Adrenal gland (tissue), 9 donors: ENCODE measurements at regions not wholly inside any gene's neighbourhood (a gene's known extent, or its start where the extent isn't known, plus 50 kb on each side); places are given as distances from the start of the nearest gene placed in this dataset.

Source experiments
- DNase-seq, 7 donors: peaks; one replicate each; pipeline ENCODE4 v3.0.0-alpha.2; 2019 to 2020
- H3K27ac ChIP-seq, 5 donors: fragments of 200-600 bp; sonication (generic) in 4 of 5; 1 replicate in 3 of 5; 2 replicates in 2 of 5; pipeline versions ENCODE4 v1.5.1 to v1.8.0; 2016 to 2020; ENCODE audit warnings: mild to moderate bottlenecking in 1 of 5
- H3K27me3 ChIP-seq: fragments of 200-600 bp; 2 replicates; pipeline ENCODE4 v1.8.0; 2021
- H3K36me3 ChIP-seq, 2 donors: fragments of 200-600 bp; replicated peaks in 1 of 2; 1 replicate in 1 of 2; 2 replicates in 1 of 2; pipeline versions ENCODE4 v1.5.1 to v1.8.0; 2018 to 2022
- H3K4me1 ChIP-seq, 2 donors: fragments of 200-600 bp; replicated peaks in 1 of 2; 1 replicate in 1 of 2; 2 replicates in 1 of 2; pipeline versions ENCODE4 v1.5.1 to v1.8.0; 2018 to 2021
- H3K4me3 ChIP-seq, 4 donors: fragments of 200-600 bp; sonication (generic) in 3 of 4; one replicate each; pipeline ENCODE4 v1.5.1; 2016 to 2018
- H3K9me3 ChIP-seq, 3 donors: fragments of 200-600 bp; sonication (generic) in 1 of 3; replicated peaks in 1 of 3; 1 replicate in 2 of 3; 2 replicates in 1 of 3; pipeline versions ENCODE4 v1.5.1 to v1.8.0; 2016 to 2021
- POLR2A ChIP-seq, 2 donors: fragments of 450-650 bp; IDR thresholded peaks; one replicate each; pipeline ENCODE4 v1.6.1; 2017; ENCODE audit warnings: antibody characterized with exemption in 2 of 2, mild to moderate bottlenecking in 2 of 2, moderate library complexity in 1 of 2
- WGBS, 4 donors: extraction: QIAGEN DNeasy Blood & Tissue Kit in 2 of 4; methylation state at CpG; one replicate each; pipeline versions ENCODE4 v1.1.5 to v1.1.7; 2013 to 2017; 5-methylcytosine and 5-hydroxymethylcytosine counted together
- intact Hi-C, 2 donors: fragments of 100-400 bp; cut with DNase I; formaldehyde crosslinking; loops; one replicate each; pipeline versions ENCODE4 v1.14.1 to v1.15.0; 2022 to 2023
- TF ChIP-seq, protein P1 (sequence below), 6 experiments: fragments of 450-650 bp in 4 of 6; fragments of 200-600 bp in 2 of 6; sonication (generic) in 1 of 6; IDR thresholded peaks; 1 replicate in 5 of 6; 2 replicates in 1 of 6; pipeline versions ENCODE4 v1.5.1 to v1.8.0; 2016 to 2021; ENCODE audit warnings: antibody characterized with exemption in 6 of 6, mild to moderate bottlenecking in 2 of 6, moderate library complexity in 1 of 6
- donor health status: healthy with polysubstance abuse.
- donor health status: Bipolar disorder and iron deficiency.
- donor health status: DM: yes; HTN: yes; CAD: no.
- donor health status: DM: no; HTN: no; CAD: no.
- donor health status: DM: no; HTN: no; CAD: no.

DNA sequence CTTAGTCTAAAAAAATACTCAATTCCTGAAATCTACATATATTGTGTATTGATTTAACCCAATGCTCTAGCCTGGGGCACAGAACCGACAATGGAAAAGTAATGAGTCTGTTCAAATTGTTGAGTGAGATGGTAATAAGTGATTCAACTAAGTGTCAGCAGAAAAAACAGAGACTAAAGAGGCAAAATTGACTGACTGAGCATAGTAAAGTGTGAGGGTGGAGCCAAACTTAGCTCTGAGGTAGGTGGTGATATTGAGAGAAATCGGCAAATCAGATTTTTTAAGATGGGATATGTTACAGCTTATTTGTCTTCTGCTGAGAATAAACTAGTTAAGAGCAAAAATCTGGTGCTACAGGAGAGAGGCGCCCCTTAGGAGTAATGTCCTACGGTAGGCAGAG lies 764.0 kb upstream of the LRRN3 start:
- no peak overlapping the region for H3K27ac ChIP-seq
- H3K9me3 ChIP-seq, result no peaks in the 10 kb centered on the region
- intact Hi-C loops, result no loop called here
- no peaks in the 10 kb centered on the region for H3K36me3 ChIP-seq
- TF ChIP-seq, protein P1, sequence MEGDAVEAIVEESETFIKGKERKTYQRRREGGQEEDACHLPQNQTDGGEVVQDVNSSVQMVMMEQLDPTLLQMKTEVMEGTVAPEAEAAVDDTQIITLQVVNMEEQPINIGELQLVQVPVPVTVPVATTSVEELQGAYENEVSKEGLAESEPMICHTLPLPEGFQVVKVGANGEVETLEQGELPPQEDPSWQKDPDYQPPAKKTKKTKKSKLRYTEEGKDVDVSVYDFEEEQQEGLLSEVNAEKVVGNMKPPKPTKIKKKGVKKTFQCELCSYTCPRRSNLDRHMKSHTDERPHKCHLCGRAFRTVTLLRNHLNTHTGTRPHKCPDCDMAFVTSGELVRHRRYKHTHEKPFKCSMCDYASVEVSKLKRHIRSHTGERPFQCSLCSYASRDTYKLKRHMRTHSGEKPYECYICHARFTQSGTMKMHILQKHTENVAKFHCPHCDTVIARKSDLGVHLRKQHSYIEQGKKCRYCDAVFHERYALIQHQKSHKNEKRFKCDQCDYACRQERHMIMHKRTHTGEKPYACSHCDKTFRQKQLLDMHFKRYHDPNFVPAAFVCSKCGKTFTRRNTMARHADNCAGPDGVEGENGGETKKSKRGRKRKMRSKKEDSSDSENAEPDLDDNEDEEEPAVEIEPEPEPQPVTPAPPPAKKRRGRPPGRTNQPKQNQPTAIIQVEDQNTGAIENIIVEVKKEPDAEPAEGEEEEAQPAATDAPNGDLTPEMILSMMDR (IDR thresholded peaks at IDR 0.05), result no peak
- TF ChIP-seq POLR2A (IDR thresholded peaks at IDR 0.05), result no peak
- no peaks in the 10 kb centered on the region for H3K4me1 ChIP-seq
- DNase-seq, result no peak
- H3K27me3 ChIP-seq, result no peaks in the 10 kb centered on the region
- 88 to 95% (median 94%) methylated on average over 4 of the region's 4 CpGs for WGBS, 4 donors
- no peak overlapping the region for H3K4me3 ChIP-seq

DNA sequence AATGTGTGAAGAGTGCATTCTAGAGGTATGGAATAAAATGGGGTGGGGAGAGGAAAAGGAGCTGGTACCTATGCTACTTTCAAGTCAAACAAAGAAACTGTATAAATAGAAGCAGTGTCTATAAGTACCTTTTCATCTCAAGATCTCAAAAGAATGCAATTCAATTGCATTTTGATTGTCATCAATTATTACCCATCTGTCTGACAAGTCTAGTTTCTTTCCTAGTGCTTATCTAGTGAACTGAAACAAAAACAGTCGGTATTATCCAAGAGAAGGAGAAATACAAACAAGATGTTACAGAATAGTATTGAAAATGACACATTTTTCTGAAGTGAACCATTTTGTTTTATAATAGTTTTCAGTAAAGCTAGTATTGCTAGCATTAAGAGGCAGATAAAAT lies 754.5 kb upstream of the LRRN3 start:
- no peak overlapping the region for H3K4me3 ChIP-seq
- H3K4me1 ChIP-seq, result no peaks in the 10 kb centered on the region
- 55 to 67% (median 59%) methylated on average over 1 of the region's 1 CpG for WGBS, 4 donors
- TF ChIP-seq POLR2A (IDR thresholded peaks at IDR 0.05), result no peak
- TF ChIP-seq, protein P1 (IDR thresholded peaks at IDR 0.05), result no peak
- DNase-seq, result no peak
- intact Hi-C loops, result no loop called here
- H3K36me3 ChIP-seq, result no peaks in the 10 kb centered on the region
- H3K27me3 ChIP-seq, result no peaks in the 10 kb centered on the region
- H3K9me3 ChIP-seq, result no peaks in the 10 kb centered on the region
- no peak overlapping the region for H3K27ac ChIP-seq

- WGBS, 4 donors, result 91 to 95% (median 92%) methylated on average over 5 of the region's 5 CpGs
- TF ChIP-seq, protein P1 (IDR thresholded peaks at IDR 0.05), result no peak
- no peak for TF ChIP-seq POLR2A (IDR thresholded peaks at IDR 0.05)
- Histone ChIP-seq H3K4me3 (no peak overlapping the region), H3K9me3 (no peaks in the 10 kb centered on the region), H3K4me1 (no peaks in the 10 kb centered on the region), H3K27me3 (no peaks in the 10 kb centered on the region), H3K36me3 (no peaks in the 10 kb centered on the region), H3K27ac (no peak overlapping the region)
- intact Hi-C loops, result no loop called here
- no peak for DNase-seq
These were observed 753.3 kb upstream of the LRRN3 start for GRCh38 chr7:110337646-110338045.

- Histone ChIP-seq H3K27ac (no peak overlapping the region), H3K9me3 (no peaks in the 10 kb centered on the region), H3K4me3 (no peak overlapping the region), H3K4me1 (no peaks in the 10 kb centered on the region), H3K36me3 (no peaks in the 10 kb centered on the region), H3K27me3 (no peaks in the 10 kb centered on the region)
- no peak for TF ChIP-seq POLR2A (IDR thresholded peaks at IDR 0.05)
- TF ChIP-seq, protein P1 (IDR thresholded peaks at IDR 0.05), result no peak
- WGBS, 4 donors, result 92 to 100% (median 96%) methylated on average over 3 of the region's 3 CpGs
- no peak for DNase-seq
- intact Hi-C loops, result no loop called here
These were observed 743.8 kb upstream of the LRRN3 start for GRCh38 chr7:110347081-110347480.
